Adrenal gland (tissue), 9 donors: ENCODE measurements at regions not wholly inside any gene's neighbourhood (a gene's known extent, or its start where the extent isn't known, plus 50 kb on each side); places are given as distances from the start of the nearest gene placed in this dataset.

ENCODE experiments used
- DNase-seq, 7 donors: peaks; one replicate each; pipeline ENCODE4 v3.0.0-alpha.2; 2019 to 2020
- H3K27ac ChIP-seq, 5 donors: fragments of 200-600 bp; sonication (generic) in 4 of 5; 1 replicate in 3 of 5; 2 replicates in 2 of 5; pipeline versions ENCODE4 v1.5.1 to v1.8.0; 2016 to 2020; ENCODE audit warnings: mild to moderate bottlenecking in 1 of 5
- H3K27me3 ChIP-seq: fragments of 200-600 bp; 2 replicates; pipeline ENCODE4 v1.8.0; 2021
- H3K36me3 ChIP-seq, 2 donors: fragments of 200-600 bp; replicated peaks in 1 of 2; 1 replicate in 1 of 2; 2 replicates in 1 of 2; pipeline versions ENCODE4 v1.5.1 to v1.8.0; 2018 to 2022
- H3K4me1 ChIP-seq, 2 donors: fragments of 200-600 bp; replicated peaks in 1 of 2; 1 replicate in 1 of 2; 2 replicates in 1 of 2; pipeline versions ENCODE4 v1.5.1 to v1.8.0; 2018 to 2021
- H3K4me3 ChIP-seq, 4 donors: fragments of 200-600 bp; sonication (generic) in 3 of 4; one replicate each; pipeline ENCODE4 v1.5.1; 2016 to 2018
- H3K9me3 ChIP-seq, 3 donors: fragments of 200-600 bp; sonication (generic) in 1 of 3; replicated peaks in 1 of 3; 1 replicate in 2 of 3; 2 replicates in 1 of 3; pipeline versions ENCODE4 v1.5.1 to v1.8.0; 2016 to 2021
- CTCF ChIP-seq, 6 experiments: fragments of 450-650 bp in 4 of 6; fragments of 200-600 bp in 2 of 6; sonication (generic) in 1 of 6; IDR thresholded peaks; 1 replicate in 5 of 6; 2 replicates in 1 of 6; pipeline versions ENCODE4 v1.5.1 to v1.8.0; 2016 to 2021; ENCODE audit warnings: antibody characterized with exemption in 6 of 6, mild to moderate bottlenecking in 2 of 6, moderate library complexity in 1 of 6
- POLR2A ChIP-seq, 2 donors: fragments of 450-650 bp; IDR thresholded peaks; one replicate each; pipeline ENCODE4 v1.6.1; 2017; ENCODE audit warnings: antibody characterized with exemption in 2 of 2, mild to moderate bottlenecking in 2 of 2, moderate library complexity in 1 of 2
- WGBS, 4 donors: extraction: QIAGEN DNeasy Blood & Tissue Kit in 2 of 4; methylation state at CpG; one replicate each; pipeline versions ENCODE4 v1.1.5 to v1.1.7; 2013 to 2017; 5-methylcytosine and 5-hydroxymethylcytosine counted together
- intact Hi-C, 2 donors: fragments of 100-400 bp; cut with DNase I; formaldehyde crosslinking; loops; one replicate each; pipeline versions ENCODE4 v1.14.1 to v1.15.0; 2022 to 2023
- donor health status: healthy with polysubstance abuse.
- donor health status: Bipolar disorder and iron deficiency.
- donor health status: DM: yes; HTN: yes; CAD: no.
- donor health status: DM: no; HTN: no; CAD: no.
- donor health status: DM: no; HTN: no; CAD: no.

- no peak overlapping the region for H3K4me3 ChIP-seq
- no peaks in the 10 kb centered on the region for H3K4me1 ChIP-seq
- no peak for TF ChIP-seq CTCF (IDR thresholded peaks at IDR 0.05)
- TF ChIP-seq POLR2A (IDR thresholded peaks at IDR 0.05): no peak
- no peaks in the 10 kb centered on the region for H3K9me3 ChIP-seq
- no peaks in the 10 kb centered on the region for H3K36me3 ChIP-seq
- no peaks in the 10 kb centered on the region for H3K27me3 ChIP-seq
- intact Hi-C loops: no loop called here
- DNase-seq: no peak
- no peak overlapping the region for H3K27ac ChIP-seq
These were observed 137.9 kb upstream of the CADM2 start for GRCh38 chr3:84820906-84821305.

- H3K36me3 ChIP-seq: no peaks in the 10 kb centered on the region
- DNase-seq: no peak
- H3K27ac ChIP-seq: no peak overlapping the region
- TF ChIP-seq POLR2A (IDR thresholded peaks at IDR 0.05): no peak
- TF ChIP-seq CTCF (IDR thresholded peaks at IDR 0.05): no peak
- no peaks in the 10 kb centered on the region for H3K9me3 ChIP-seq
- H3K4me3 ChIP-seq: no peak overlapping the region
- no peaks in the 10 kb centered on the region for H3K27me3 ChIP-seq
- intact Hi-C loops: no loop called here
- no peaks in the 10 kb centered on the region for H3K4me1 ChIP-seq
- WGBS, 4 donors: 80 to 90% (median 84%) methylated on average over 1 of the region's 1 CpG
These were observed 133.0 kb upstream of the CADM2 start for GRCh38 chr3:84825817-84826216.

GRCh38 chr3:84830476-84830875, 128.3 kb upstream of the CADM2 start:
- TF ChIP-seq CTCF (IDR thresholded peaks at IDR 0.05) (no peak), POLR2A (IDR thresholded peaks at IDR 0.05) (no peak)
- intact Hi-C loops: no loop called here
- no peaks in the 10 kb centered on the region for H3K36me3 ChIP-seq
- H3K4me3 ChIP-seq: no peak overlapping the region
- 67 to 84% (median 81%) methylated on average over 2 of the region's 2 CpGs for WGBS, 4 donors
- peaks cover 0 to 4% (median 0%) of the 10 kb centered on the region in 3 donors for H3K9me3 ChIP-seq
- H3K27me3 ChIP-seq: no peaks in the 10 kb centered on the region
- no peak for DNase-seq
- no peak overlapping the region for H3K27ac ChIP-seq
- no peaks in the 10 kb centered on the region for H3K4me1 ChIP-seq

GRCh38 chr3:84835366-84835765, 123.4 kb upstream of the CADM2 start:
- intact Hi-C loops: no loop called here
- no peak overlapping the region for H3K4me3 ChIP-seq
- 77 to 93% (median 84%) methylated on average over 2 of the region's 2 CpGs for WGBS, 4 donors
- no peaks in the 10 kb centered on the region for H3K4me1 ChIP-seq
- H3K9me3 ChIP-seq: peaks cover 0 to 4% (median 0%) of the 10 kb centered on the region in 3 donors
- no peak overlapping the region for H3K27ac ChIP-seq
- TF ChIP-seq CTCF (IDR thresholded peaks at IDR 0.05) (no peak), POLR2A (IDR thresholded peaks at IDR 0.05) (no peak)
- DNase-seq: no peak
- no peaks in the 10 kb centered on the region for H3K27me3 ChIP-seq
- H3K36me3 ChIP-seq: no peaks in the 10 kb centered on the region
